K562 (cell line): ENCODE measurements at regions not wholly inside any gene's neighbourhood (a gene's known extent, or its start where the extent isn't known, plus 50 kb on each side); places are given as distances from the start of the nearest gene placed in this dataset.

Experiments
- ATAC-seq: fragments of 200-7000 bp; cut with Tn5 transposase; 3 replicates; pipeline ENCODE4 v1.9.1; 2020; ENCODE audit warnings: moderate library complexity
- BruUV-seq: library from RNA; stranded (reverse); fragments of 400-500 nt; replicated peaks from 2 replicates; lab custom pipeline; 2021; lab: Mats Ljungman, UMichigan
- CTCF ChIA-PET: fragments of 300-600 bp; formaldehyde crosslinking; extraction: SDS; loops from one replicate; lab custom pipeline; 2021; ENCODE audit warnings: low intra/inter-chr PET ratio; lab: Yijun Ruan, JAX
- POLR2A ChIA-PET: fragments of 300-600, 350-650 bp; sonication (Branson Sonifier 250); formaldehyde crosslinking; extraction: SDS; loops from one replicate; lab custom pipeline; 2021; ENCODE audit warnings: antibody characterized with exemption, inconsistent platforms; lab: Yijun Ruan, JAX
- DNase-seq, 4 experiments: peaks; one replicate each; pipeline versions ENCODE4 v3.0.0 to v3.0.0-alpha.2; 2011 to 2018; ENCODE audit warnings: low spot score in 3 of 4, mixed read lengths in 3 of 4; ENCODE audit errors: extremely low read depth in 1 of 4
- FAIRE-seq: peaks from 2 replicates; lab custom pipeline; 2011; peaks lifted over from hg19 to GRCh38; lab: Jason Lieb, UNC
- H2AFZ ChIP-seq: 2 replicates; pipeline ENCODE4 v1.6.0; 2011; ENCODE audit warnings: low read depth, low read length, control low read depth, inconsistent platforms
- H3K27ac ChIP-seq: fragments of 200-600 bp; 3 replicates; pipeline ENCODE4 v1.8.0; 2011; ENCODE audit warnings: low read depth, mild to moderate bottlenecking, control low read depth, inconsistent platforms, low read length, moderate library complexity, mixed read lengths; ENCODE audit errors: extremely low read depth
- H3K27me3 ChIP-seq, 2 experiments: fragments of 300-600 bp in 1 of 2; 2 replicates in 1 of 2; 3 replicates in 1 of 2; pipeline versions ENCODE4 v1.6.0 to v1.8.0; 2011; ENCODE audit warnings: inconsistent platforms in 2 of 2, low read length in 2 of 2, mild to moderate bottlenecking in 1 of 2, mixed read lengths in 1 of 2, moderate library complexity in 1 of 2; ENCODE audit not compliant: control insufficient read depth in 2 of 2, insufficient read depth in 2 of 2
- H3K36me3 ChIP-seq: fragments of 300-600 bp; 3 replicates; pipeline ENCODE4 v1.8.0; 2011; ENCODE audit warnings: mild to moderate bottlenecking, low read length, inconsistent platforms; ENCODE audit not compliant: control insufficient read depth, insufficient read depth
- H3K4me1 ChIP-seq, 2 experiments: fragments of 200-600 bp in 1 of 2; replicated peaks in 1 of 2; 2 replicates in 1 of 2; 3 replicates in 1 of 2; pipeline versions ENCODE4 v1.5.1 to v1.8.0; 2011; ENCODE audit warnings: inconsistent platforms in 2 of 2, low read length in 2 of 2, mild to moderate bottlenecking in 1 of 2, mixed read lengths in 1 of 2, moderate library complexity in 1 of 2; ENCODE audit not compliant: control insufficient read depth in 2 of 2, insufficient read depth in 2 of 2
- H3K4me2 ChIP-seq: 2 replicates; pipeline ENCODE4 v1.6.1; 2011; ENCODE audit warnings: low read length, control low read depth, inconsistent platforms, mixed read lengths; ENCODE audit not compliant: insufficient read depth
- H3K4me3 ChIP-seq: fragments of 200-600 bp; sonication (generic), shearing (Covaris generic); 2 replicates; pipeline ENCODE4 v1.5.1; 2016; ENCODE audit warnings: control low read depth, inconsistent platforms
- H3K79me2 ChIP-seq: fragments of 200-600 bp; 3 replicates; pipeline ENCODE4 v1.8.0; 2011; ENCODE audit warnings: low read length, inconsistent platforms; ENCODE audit not compliant: control insufficient read depth, insufficient read depth
- H3K9ac ChIP-seq, 2 experiments: 2 replicates each; pipeline versions ENCODE4 v1.6.0 to v1.6.1; 2011; ENCODE audit warnings: low read depth in 2 of 2, low read length in 2 of 2, control low read depth in 1 of 2, inconsistent platforms in 1 of 2, mild to moderate bottlenecking in 1 of 2, mixed read lengths in 1 of 2; ENCODE audit not compliant: insufficient read depth in 1 of 2
- H3K9me1 ChIP-seq: one replicate; pipeline ENCODE4 v1.6.0; 2011; ENCODE audit warnings: inconsistent platforms, mild to moderate bottlenecking, low read length, moderate library complexity; ENCODE audit not compliant: control insufficient read depth, insufficient read depth
- H3K9me3 ChIP-seq: replicated peaks from 2 replicates; pipeline ENCODE4 v1.5.1; 2011; ENCODE audit warnings: low read depth, low read length, inconsistent platforms; ENCODE audit not compliant: control insufficient read depth, insufficient read depth
- H4K20me1 ChIP-seq: replicated peaks from 2 replicates; pipeline ENCODE4 v1.6.1; 2011; ENCODE audit warnings: low read length, inconsistent platforms, mixed read lengths; ENCODE audit not compliant: control insufficient read depth, insufficient read depth
- CBX2 ChIP-seq: fragments of 200-600 bp; sonication (generic); IDR thresholded peaks from one replicate; pipeline ENCODE4 v1.6.1; 2012; ENCODE audit warnings: mild to moderate bottlenecking, low read length, inconsistent platforms; ENCODE audit not compliant: insufficient read depth, poor library complexity, severe bottlenecking
- EP300 ChIP-seq: IDR thresholded peaks from 2 replicates; pipeline ENCODE4 v1.6.1; 2012; ENCODE audit warnings: low read length, improper control_type of control experiment
- EWSR1 ChIP-seq: fragments of 450-650 bp; IDR thresholded peaks from 2 replicates; pipeline ENCODE4 v1.6.1; 2018; ENCODE audit warnings: borderline replicate concordance, mild to moderate bottlenecking, low read depth, moderate library complexity; ENCODE audit not compliant: partially characterized antibody
- LEF1 ChIP-seq: fragments of 450-650 bp; IDR thresholded peaks from 2 replicates; pipeline ENCODE4 v1.6.1; 2016; ENCODE audit warnings: mild to moderate bottlenecking
- MAFG ChIP-seq: fragments of 450-650 bp; conservative IDR thresholded peaks from 2 replicates; pipeline ENCODE4 v1.6.1; 2016; ENCODE audit warnings: missing genetic modification characterization, missing compliant biosample characterization
- MEF2A ChIP-seq: IDR thresholded peaks from 2 replicates; pipeline ENCODE4 v1.6.1; 2011; ENCODE audit warnings: low read depth, mild to moderate bottlenecking, low read length, moderate library complexity; ENCODE audit not compliant: control insufficient read depth
- NKRF ChIP-seq: fragments of 450-650 bp; IDR thresholded peaks from 2 replicates; pipeline ENCODE4 v1.6.1; 2016; ENCODE audit warnings: borderline replicate concordance
- PHF20 ChIP-seq: fragments of 450-650 bp; IDR thresholded peaks from 2 replicates; pipeline ENCODE4 v1.6.1; 2018; ENCODE audit not compliant: partially characterized antibody
- POLR3A ChIP-seq: IDR thresholded peaks from 2 replicates; pipeline ENCODE4 v1.6.1; 2011; ENCODE audit warnings: borderline replicate concordance, mild to moderate bottlenecking, moderate library complexity; ENCODE audit not compliant: insufficient read length, insufficient read depth; ENCODE audit errors: extremely low read depth
- PTTG1 ChIP-seq: fragments of 450-650 bp; IDR thresholded peaks from 2 replicates; pipeline ENCODE4 v1.6.1; 2016; ENCODE audit warnings: low read depth, mild to moderate bottlenecking, missing genetic modification characterization, missing compliant biosample characterization
- PURB ChIP-seq: sonication (generic); formaldehyde crosslinking; IDR thresholded peaks from 2 replicates; pipeline ENCODE4 v1.9.0; 2021; ENCODE audit warnings: low read depth, mild to moderate bottlenecking, missing genetic modification reagents
- RBFOX2 ChIP-seq: fragments of 200-400 bp; formaldehyde crosslinking; IDR thresholded peaks from 2 replicates; pipeline ENCODE4 v1.6.1; 2017; ENCODE audit warnings: low read depth, mild to moderate bottlenecking, low read length, moderate library complexity
- STAG1 ChIP-seq: sonication (generic); formaldehyde crosslinking; IDR thresholded peaks from 2 replicates; pipeline ENCODE4 v1.5.0; 2020; ENCODE audit warnings: missing genetic modification reagents, borderline replicate concordance
- ZNF76 ChIP-seq: fragments of 250-450 bp; sonication (Bioruptor Pico); IDR thresholded peaks from 2 replicates; pipeline ENCODE4 v1.4.0; 2020; ENCODE audit warnings: mild to moderate bottlenecking, moderate library complexity, borderline replicate concordance
- ZNF764 ChIP-seq: fragments of 250-450 bp; sonication (Bioruptor Pico); IDR thresholded peaks from 2 replicates; pipeline ENCODE4 v1.4.0; 2020; ENCODE audit warnings: low read depth, mild to moderate bottlenecking, moderate library complexity
- WGBS: fragments of 100-300 bp; shearing (Covaris generic); methylation state at CpG from one replicate; pipeline ENCODE4 v1.1.6; 2016; ENCODE audit warnings: low coverage, mixed read lengths; ENCODE audit not compliant: insufficient coverage; ENCODE audit errors: missing lambda C conversion rate; 5-methylcytosine and 5-hydroxymethylcytosine counted together
- in situ Hi-C: fragments of 300-500 bp; cut with MboI; formaldehyde crosslinking; loops from 4 replicates; pipeline ENCODE4 v1.15.0; 2018; ENCODE audit warnings: inconsistent platforms, mixed read lengths
- intact Hi-C: fragments of 100-400 bp; cut with micrococcal nuclease; formaldehyde crosslinking; loops from 2 replicates; pipeline ENCODE4 v1.14.2; 2022

DNA sequence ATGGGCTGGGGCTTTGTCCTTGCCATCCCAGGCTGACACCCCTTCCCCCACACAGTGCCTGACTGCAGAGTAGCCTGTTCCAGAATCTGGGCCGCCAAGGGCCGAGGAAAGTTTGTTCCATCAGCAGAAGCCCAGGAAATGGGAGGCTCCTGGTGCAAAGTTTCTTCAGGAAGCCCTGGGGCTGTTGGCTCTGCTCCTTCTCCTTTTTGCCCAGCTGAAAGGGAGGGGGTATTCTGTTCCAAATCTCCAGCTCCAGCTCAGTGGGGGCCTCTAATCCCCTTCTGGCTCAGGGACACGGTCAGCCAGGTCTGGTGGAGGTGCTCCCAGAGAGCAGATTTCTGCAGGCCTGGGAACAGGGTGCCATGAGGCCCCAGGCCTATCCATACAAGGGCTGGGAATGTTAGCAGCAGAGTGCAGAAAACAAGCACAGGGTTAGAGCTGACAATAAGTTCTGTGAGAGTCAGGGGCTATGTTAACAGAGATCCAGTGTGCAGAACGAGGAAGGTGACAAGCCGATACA, 399.5 kb downstream of the RPS24 start:
- Histone ChIP-seq H2AFZ (no peak overlapping the region), H4K20me1 (no peaks in the 10 kb centered on the region; the same call in 1 of the 2 replicates), H3K9ac (no peak overlapping the region), H3K4me1 (no peaks in the 10 kb centered on the region), H3K27me3 (peaks cover 0 to 47% of the 10 kb centered on the region in 2 experiments; a peak in 3 of 5 replicates), H3K79me2 (no peaks in the 10 kb centered on the region), H3K27ac (no peak overlapping the region), H3K36me3 (no peaks in the 10 kb centered on the region), H3K4me3 (no peak overlapping the region), H3K9me1 (no peaks in the 10 kb centered on the region), H3K9me3 (no peaks in the 10 kb centered on the region), H3K4me2 (no peak overlapping the region)
- intact Hi-C loops = no loop called here
- DNase-seq = no peak
- CTCF ChIA-PET = no interaction called here
- ATAC-seq = no peak
- POLR2A ChIA-PET = interaction anchor here (0.6 to 0.8 kb wide), 2 partner anchors 23 to 94 kb away, joined by 3 read pairs; no protein-coding TSS in a partner anchor
- BruUV-seq = no TSS peak
- no peak for FAIRE-seq
- 0% methylated on average over 5 of the region's 5 CpGs for WGBS
- in situ Hi-C loops = no loop called here
- TF ChIP-seq MEF2A (no peak), EP300 (no peak), NKRF (no peak), RBFOX2 (no peak), PTTG1 (tag) (no peak), MAFG (no peak), STAG1 (no peak), PURB (CRISPR knock-in tag) (no peak), POLR3A (no peak), ZNF764 (CRISPR knock-in tag) (no peak), EWSR1 (no peak), CBX2 (no peak), LEF1 (no peak), PHF20 (no peak), ZNF76 (CRISPR knock-in tag) (no peak)
